ENCODE measurements at regions not wholly inside any gene's neighbourhood (a gene's known extent, or its start where the extent isn't known, plus 50 kb on each side); places are given as distances from the start of the nearest gene placed in this dataset.

DNA sequence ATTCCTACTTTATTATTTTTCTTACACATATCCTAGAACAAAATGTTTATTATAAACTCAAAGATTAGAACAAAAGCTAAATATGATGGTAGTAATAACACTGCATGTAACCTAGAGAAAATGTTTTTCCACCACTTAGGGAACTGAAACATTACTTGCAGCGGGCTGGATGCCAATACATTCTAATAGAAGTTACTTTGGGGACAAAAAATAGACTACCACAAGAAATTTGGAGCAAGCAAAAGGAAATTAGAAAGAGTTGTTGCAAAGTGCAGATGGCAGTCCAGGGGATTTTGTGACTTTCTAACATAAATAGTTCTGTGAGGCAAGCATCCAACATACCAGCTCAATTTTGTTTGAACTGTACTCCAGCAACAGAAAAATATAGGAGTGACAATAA is 255.3 kb upstream of the GRIN3A start:
- Histone ChIP-seq H3F3A (ENCODE audit: insufficient read depth, low read length, poor library complexity, severe bottlenecking) (no peaks in the 10 kb centered on the region), H2AFZ (ENCODE audit: low read depth, low read length) (no peak overlapping the region)
- TF ChIP-seq SMC3 (conservative IDR thresholded peaks at IDR 0.05; ENCODE audit: poor library complexity) (no peak), POLR2AphosphoS5 (IDR thresholded peaks at IDR 0.05) (no peak), EP300 (conservative IDR thresholded peaks at IDR 0.05; ENCODE audit: poor library complexity, severe bottlenecking) (no peak), TAF1 (IDR thresholded peaks at IDR 0.05; ENCODE audit: low read depth) (no peak)
- TF ChIP-seq, protein P1, sequence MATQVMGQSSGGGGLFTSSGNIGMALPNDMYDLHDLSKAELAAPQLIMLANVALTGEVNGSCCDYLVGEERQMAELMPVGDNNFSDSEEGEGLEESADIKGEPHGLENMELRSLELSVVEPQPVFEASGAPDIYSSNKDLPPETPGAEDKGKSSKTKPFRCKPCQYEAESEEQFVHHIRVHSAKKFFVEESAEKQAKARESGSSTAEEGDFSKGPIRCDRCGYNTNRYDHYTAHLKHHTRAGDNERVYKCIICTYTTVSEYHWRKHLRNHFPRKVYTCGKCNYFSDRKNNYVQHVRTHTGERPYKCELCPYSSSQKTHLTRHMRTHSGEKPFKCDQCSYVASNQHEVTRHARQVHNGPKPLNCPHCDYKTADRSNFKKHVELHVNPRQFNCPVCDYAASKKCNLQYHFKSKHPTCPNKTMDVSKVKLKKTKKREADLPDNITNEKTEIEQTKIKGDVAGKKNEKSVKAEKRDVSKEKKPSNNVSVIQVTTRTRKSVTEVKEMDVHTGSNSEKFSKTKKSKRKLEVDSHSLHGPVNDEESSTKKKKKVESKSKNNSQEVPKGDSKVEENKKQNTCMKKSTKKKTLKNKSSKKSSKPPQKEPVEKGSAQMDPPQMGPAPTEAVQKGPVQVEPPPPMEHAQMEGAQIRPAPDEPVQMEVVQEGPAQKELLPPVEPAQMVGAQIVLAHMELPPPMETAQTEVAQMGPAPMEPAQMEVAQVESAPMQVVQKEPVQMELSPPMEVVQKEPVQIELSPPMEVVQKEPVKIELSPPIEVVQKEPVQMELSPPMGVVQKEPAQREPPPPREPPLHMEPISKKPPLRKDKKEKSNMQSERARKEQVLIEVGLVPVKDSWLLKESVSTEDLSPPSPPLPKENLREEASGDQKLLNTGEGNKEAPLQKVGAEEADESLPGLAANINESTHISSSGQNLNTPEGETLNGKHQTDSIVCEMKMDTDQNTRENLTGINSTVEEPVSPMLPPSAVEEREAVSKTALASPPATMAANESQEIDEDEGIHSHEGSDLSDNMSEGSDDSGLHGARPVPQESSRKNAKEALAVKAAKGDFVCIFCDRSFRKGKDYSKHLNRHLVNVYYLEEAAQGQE (IDR thresholded peaks at IDR 0.05; ENCODE audit: borderline replicate concordance) = no peak

DNA sequence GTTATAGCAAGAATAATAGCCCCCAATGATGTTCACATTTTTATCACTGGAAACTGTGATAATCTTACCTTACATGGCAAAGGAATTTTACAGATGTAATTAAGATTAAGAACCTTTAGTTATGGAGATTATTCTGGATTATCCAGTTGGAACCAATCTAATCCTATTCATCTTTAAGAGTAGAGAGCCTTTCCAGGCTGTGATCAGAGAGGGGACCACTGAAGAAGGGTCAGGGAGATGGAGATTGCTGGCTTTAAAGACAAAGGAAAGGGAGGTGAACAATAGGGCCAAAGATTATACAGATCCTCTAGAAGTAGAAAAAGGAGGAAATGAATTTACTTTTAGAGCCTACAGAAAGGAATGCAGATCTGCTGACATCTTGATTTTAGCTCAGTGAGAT is 253.5 kb upstream of the GRIN3A start:
- H3K27ac ChIP-seq (ENCODE audit: low read length) = no peak overlapping the region
- no peak overlapping the region for H3K9ac ChIP-seq (ENCODE audit: low read length)
- no peaks in the 10 kb centered on the region for H3F3A ChIP-seq (ENCODE audit: insufficient read depth, low read length, poor library complexity, severe bottlenecking)
- no peaks in the 10 kb centered on the region for H3K9me3 ChIP-seq (ENCODE audit: low read length)
- H3K4me2 ChIP-seq (ENCODE audit: low read length) = no peak overlapping the region
- H3K36me3 ChIP-seq (ENCODE audit: insufficient read depth, low read length) = no peaks in the 10 kb centered on the region
- TF ChIP-seq SMC3 (conservative IDR thresholded peaks at IDR 0.05; ENCODE audit: poor library complexity) (no peak), EZH2 (IDR thresholded peaks at IDR 0.05; ENCODE audit: borderline replicate concordance, insufficient read depth, low read length, poor library complexity, severe bottlenecking) (no peak), EP300 (conservative IDR thresholded peaks at IDR 0.05; ENCODE audit: poor library complexity, severe bottlenecking) (no peak), RAD21 (conservative IDR thresholded peaks at IDR 0.05) (no peak), MXI1 (conservative IDR thresholded peaks at IDR 0.05; ENCODE audit: poor library complexity, severe bottlenecking) (no peak), POLR2AphosphoS5 (IDR thresholded peaks at IDR 0.05) (no peak), TAF1 (IDR thresholded peaks at IDR 0.05; ENCODE audit: low read depth) (no peak)
- TF ChIP-seq, protein P2, sequence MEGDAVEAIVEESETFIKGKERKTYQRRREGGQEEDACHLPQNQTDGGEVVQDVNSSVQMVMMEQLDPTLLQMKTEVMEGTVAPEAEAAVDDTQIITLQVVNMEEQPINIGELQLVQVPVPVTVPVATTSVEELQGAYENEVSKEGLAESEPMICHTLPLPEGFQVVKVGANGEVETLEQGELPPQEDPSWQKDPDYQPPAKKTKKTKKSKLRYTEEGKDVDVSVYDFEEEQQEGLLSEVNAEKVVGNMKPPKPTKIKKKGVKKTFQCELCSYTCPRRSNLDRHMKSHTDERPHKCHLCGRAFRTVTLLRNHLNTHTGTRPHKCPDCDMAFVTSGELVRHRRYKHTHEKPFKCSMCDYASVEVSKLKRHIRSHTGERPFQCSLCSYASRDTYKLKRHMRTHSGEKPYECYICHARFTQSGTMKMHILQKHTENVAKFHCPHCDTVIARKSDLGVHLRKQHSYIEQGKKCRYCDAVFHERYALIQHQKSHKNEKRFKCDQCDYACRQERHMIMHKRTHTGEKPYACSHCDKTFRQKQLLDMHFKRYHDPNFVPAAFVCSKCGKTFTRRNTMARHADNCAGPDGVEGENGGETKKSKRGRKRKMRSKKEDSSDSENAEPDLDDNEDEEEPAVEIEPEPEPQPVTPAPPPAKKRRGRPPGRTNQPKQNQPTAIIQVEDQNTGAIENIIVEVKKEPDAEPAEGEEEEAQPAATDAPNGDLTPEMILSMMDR (IDR thresholded peaks at IDR 0.05; ENCODE audit: poor library complexity, severe bottlenecking) = no peak
- TF ChIP-seq, protein P1 (IDR thresholded peaks at IDR 0.05; ENCODE audit: borderline replicate concordance) = no peak
- H3K9me2 ChIP-seq (ENCODE audit: insufficient read depth, low read length) = no peaks in the 10 kb centered on the region
- H3K27me3 ChIP-seq (ENCODE audit: insufficient read depth, low read depth, low read length) = no peaks in the 10 kb centered on the region
- no peak overlapping the region for H3K4me3 ChIP-seq (ENCODE audit: low read length)
- no peaks in the 10 kb centered on the region for H3K79me2 ChIP-seq (replicated peaks; ENCODE audit: insufficient read depth, low read length)
- H4K20me1 ChIP-seq (ENCODE audit: insufficient read depth) = no peaks in the 10 kb centered on the region
- H2AFZ ChIP-seq (ENCODE audit: low read depth, low read length) = no peak overlapping the region

More for the DNA sequence above, 255.3 kb upstream of the GRIN3A start:
- no peak overlapping the region for H3K27ac ChIP-seq (ENCODE audit: low read length)
- H3K4me3 ChIP-seq (ENCODE audit: low read length) = no peak overlapping the region
- H3K9ac ChIP-seq (ENCODE audit: low read length) = no peak overlapping the region
- no peaks in the 10 kb centered on the region for H4K20me1 ChIP-seq (ENCODE audit: insufficient read depth)
- no peak overlapping the region for H3K4me2 ChIP-seq (ENCODE audit: low read length)
- H3K9me2 ChIP-seq (ENCODE audit: insufficient read depth, low read length) = no peaks in the 10 kb centered on the region
- no peaks in the 10 kb centered on the region for H3K36me3 ChIP-seq (ENCODE audit: insufficient read depth, low read length)
- H3K27me3 ChIP-seq (ENCODE audit: insufficient read depth, low read depth, low read length) = no peaks in the 10 kb centered on the region
- H3K9me3 ChIP-seq (ENCODE audit: low read length) = no peaks in the 10 kb centered on the region
- H3K79me2 ChIP-seq (replicated peaks; ENCODE audit: insufficient read depth, low read length) = no peaks in the 10 kb centered on the region

Data from neural cell (in vitro differentiated cells).